Lung (tissue), 11 donors: ENCODE measurements at regions not wholly inside any gene's neighbourhood (a gene's known extent, or its start where the extent isn't known, plus 50 kb on each side); places are given as distances from the start of the nearest gene placed in this dataset.
"Not testable (repeated sequence)": the region's sequence is repeated elsewhere in the genome, so short reads cannot be mapped to it uniquely, and the experiment has no call there.

Experiments used
- ATAC-seq: fragments of 200-7000 bp; cut with Tn5 transposase; one replicate; pipeline ENCODE4 v1.9.1; 2020; ENCODE audit warnings: moderate number of reproducible peaks; ENCODE audit not compliant: insufficient read depth, low FRiP score
- DNase-seq, 3 donors: peaks; one replicate each; pipeline ENCODE4 v3.0.0-alpha.2; 2013 to 2017
- H3K27ac ChIP-seq, 2 donors: one replicate each; pipeline ENCODE4 v1.5.1; 2013; ENCODE audit warnings: mild to moderate bottlenecking in 2 of 2, moderate library complexity in 2 of 2, control low read depth in 1 of 2, inconsistent platforms in 1 of 2, low read depth in 1 of 2, low read length in 1 of 2
- H3K27me3 ChIP-seq, 3 donors: one replicate each; pipeline ENCODE4 v1.5.1; 2013; ENCODE audit warnings: low read length in 2 of 3; ENCODE audit not compliant: control insufficient read depth in 3 of 3, insufficient read depth in 3 of 3
- H3K36me3 ChIP-seq, 4 donors: one replicate each; pipeline ENCODE4 v1.5.1; 2013; ENCODE audit warnings: low read length in 4 of 4, mild to moderate bottlenecking in 1 of 4, moderate library complexity in 1 of 4; ENCODE audit not compliant: control insufficient read depth in 4 of 4, insufficient read depth in 4 of 4
- H3K4me1 ChIP-seq, 5 donors: one replicate each; pipeline ENCODE4 v1.5.1; 2013; ENCODE audit warnings: low read length in 5 of 5, mild to moderate bottlenecking in 2 of 5, moderate library complexity in 1 of 5; ENCODE audit not compliant: control insufficient read depth in 5 of 5, insufficient read depth in 5 of 5
- H3K4me3 ChIP-seq: one replicate; pipeline ENCODE4 v1.5.1; 2013; ENCODE audit warnings: mild to moderate bottlenecking, control low read depth, moderate library complexity
- H3K9ac ChIP-seq, 2 donors: one replicate each; pipeline ENCODE4 v1.5.1; 2013; ENCODE audit warnings: low read length in 2 of 2, control low read depth in 1 of 2; ENCODE audit not compliant: insufficient read depth in 1 of 2
- H3K9me3 ChIP-seq, 4 donors: one replicate each; pipeline ENCODE4 v1.5.1; 2013; ENCODE audit warnings: low read length in 3 of 4, mild to moderate bottlenecking in 1 of 4, moderate library complexity in 1 of 4; ENCODE audit not compliant: control insufficient read depth in 4 of 4, insufficient read depth in 3 of 4
- WGBS, 2 donors: extraction: QIAGEN DNeasy Blood & Tissue Kit; methylation state at CpG; one replicate each; pipeline ENCODE4 v1.1.7; 2013; 5-methylcytosine and 5-hydroxymethylcytosine counted together
- TF ChIP-seq, protein P1 (sequence below): IDR thresholded peaks from 2 replicates; pipeline ENCODE4 v1.5.1; 2012; ENCODE audit warnings: mild to moderate bottlenecking; ENCODE audit errors: control extremely low read depth, extremely low read depth
- donor health status: control.
- donor health status: control.
- donor health status: Bipolar disorder and iron deficiency.
- donor health status: healthy.
- donor health status: DM: yes; HTN: yes; CAD: no.

- H3K9me3 ChIP-seq: peaks cover 0 to 3% (median 0%) of the 10 kb centered on the region in 4 donors
- H3K36me3 ChIP-seq: no peaks in the 10 kb centered on the region
- no peaks in the 10 kb centered on the region for H3K27me3 ChIP-seq
- WGBS, 2 donors: 38 to 63% methylated on average over 3 of the region's 3 CpGs
- DNase-seq (no peak), ATAC-seq (no peak)
- TF ChIP-seq, protein P1, sequence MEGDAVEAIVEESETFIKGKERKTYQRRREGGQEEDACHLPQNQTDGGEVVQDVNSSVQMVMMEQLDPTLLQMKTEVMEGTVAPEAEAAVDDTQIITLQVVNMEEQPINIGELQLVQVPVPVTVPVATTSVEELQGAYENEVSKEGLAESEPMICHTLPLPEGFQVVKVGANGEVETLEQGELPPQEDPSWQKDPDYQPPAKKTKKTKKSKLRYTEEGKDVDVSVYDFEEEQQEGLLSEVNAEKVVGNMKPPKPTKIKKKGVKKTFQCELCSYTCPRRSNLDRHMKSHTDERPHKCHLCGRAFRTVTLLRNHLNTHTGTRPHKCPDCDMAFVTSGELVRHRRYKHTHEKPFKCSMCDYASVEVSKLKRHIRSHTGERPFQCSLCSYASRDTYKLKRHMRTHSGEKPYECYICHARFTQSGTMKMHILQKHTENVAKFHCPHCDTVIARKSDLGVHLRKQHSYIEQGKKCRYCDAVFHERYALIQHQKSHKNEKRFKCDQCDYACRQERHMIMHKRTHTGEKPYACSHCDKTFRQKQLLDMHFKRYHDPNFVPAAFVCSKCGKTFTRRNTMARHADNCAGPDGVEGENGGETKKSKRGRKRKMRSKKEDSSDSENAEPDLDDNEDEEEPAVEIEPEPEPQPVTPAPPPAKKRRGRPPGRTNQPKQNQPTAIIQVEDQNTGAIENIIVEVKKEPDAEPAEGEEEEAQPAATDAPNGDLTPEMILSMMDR: no peak
- no peak overlapping the region for H3K4me3 ChIP-seq
- H3K4me1 ChIP-seq: no peaks in the 10 kb centered on the region
- no peak overlapping the region for H3K9ac ChIP-seq
- H3K27ac ChIP-seq: no peak overlapping the region
Observed at GRCh38 chr2:193428336-193428818, 1233.6 kb upstream of the TMEFF2 start.

DNA sequence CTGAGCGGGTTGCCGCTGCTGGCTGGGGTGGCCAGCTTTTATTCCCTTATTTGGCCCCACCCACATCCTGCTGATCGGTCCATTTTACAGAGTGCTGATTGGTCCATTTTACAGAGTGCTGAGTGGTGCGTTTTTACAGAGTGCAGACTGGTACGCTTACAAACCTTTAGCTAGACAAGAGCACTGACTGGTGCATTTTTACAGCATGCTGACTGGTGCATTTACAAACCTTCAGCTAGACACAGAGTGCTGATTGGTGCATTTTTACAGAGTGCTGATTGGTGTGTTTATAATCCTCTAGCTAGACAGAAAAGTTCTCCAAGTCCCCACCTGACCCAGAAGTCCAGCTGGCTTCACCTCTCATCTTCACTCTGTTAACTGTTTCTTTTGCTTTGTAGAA is 1217.6 kb upstream of the TMEFF2 start:
- WGBS, 2 donors: 88 to 91% methylated on average over 5 of the region's 5 CpGs
- H3K9ac ChIP-seq, H3K9me3 ChIP-seq, H3K27ac ChIP-seq, H3K27me3 ChIP-seq, H3K4me3 ChIP-seq, H3K36me3 ChIP-seq, DNase-seq, H3K4me1 ChIP-seq, ATAC-seq: not testable (repeated sequence)

DNA sequence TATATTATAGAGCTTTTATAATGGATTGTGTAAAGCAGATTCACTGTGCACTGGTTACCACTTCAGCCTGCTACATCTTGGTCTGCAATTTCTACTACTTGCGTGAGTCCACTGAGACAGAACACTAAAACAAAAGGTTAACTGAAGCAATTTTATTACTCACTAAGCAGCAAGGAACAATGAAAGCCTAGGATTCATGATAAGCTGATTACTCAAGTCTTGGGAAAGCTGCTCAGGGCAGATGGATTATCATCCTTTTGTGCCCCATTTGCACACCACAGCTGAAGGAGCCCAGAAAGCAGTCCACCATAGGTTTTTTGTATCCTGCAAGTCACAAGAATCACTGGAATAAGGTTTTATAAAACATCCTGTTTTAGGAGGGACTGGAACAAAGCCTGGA is 1215.2 kb upstream of the TMEFF2 start:
- no peak for DNase-seq
- Histone ChIP-seq H3K9ac (no peak overlapping the region), H3K4me3 (no peak overlapping the region), H3K36me3 (no peaks in the 10 kb centered on the region), H3K9me3 (no peaks in the 10 kb centered on the region), H3K4me1 (no peaks in the 10 kb centered on the region), H3K27me3 (no peaks in the 10 kb centered on the region), H3K27ac (no peak overlapping the region)
- TF ChIP-seq, protein P1: no peak
- 92 to 97% methylated on average over 1 of the region's 1 CpG for WGBS, 2 donors
- no peak for ATAC-seq

DNA sequence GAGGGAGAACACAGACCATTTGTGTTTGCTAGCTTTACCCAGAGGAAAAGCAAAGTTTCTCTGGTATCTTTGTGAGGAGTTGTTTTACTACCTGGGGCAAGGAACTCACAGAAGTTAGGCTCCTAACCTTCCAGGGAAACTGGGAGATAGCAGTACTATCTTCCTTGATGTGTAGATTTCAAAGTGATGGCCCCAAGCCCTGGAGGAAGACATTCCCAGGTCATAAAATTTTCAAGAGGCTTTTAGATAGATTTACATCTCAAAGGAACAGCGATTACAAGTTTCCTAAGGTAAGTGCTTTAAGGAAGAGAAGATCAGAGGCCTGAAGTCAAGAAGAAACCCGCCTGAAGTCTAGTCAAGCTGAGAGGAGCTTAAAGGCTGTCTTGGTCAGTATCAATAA is 1187.8 kb upstream of the TMEFF2 start:
- Histone ChIP-seq H3K4me1 (no peaks in the 10 kb centered on the region), H3K9ac (no peak overlapping the region), H3K9me3 (no peaks in the 10 kb centered on the region), H3K27ac (no peak overlapping the region), H3K36me3 (no peaks in the 10 kb centered on the region), H3K4me3 (no peak overlapping the region), H3K27me3 (no peaks in the 10 kb centered on the region)
- ATAC-seq: no peak
- WGBS, 2 donors: 57 to 81% methylated on average over 2 of the region's 2 CpGs
- TF ChIP-seq, protein P1: no peak
- DNase-seq: no peak
